SW480 (cell line): ENCODE measurements at regions not wholly inside any gene's neighbourhood (a gene's known extent, or its start where the extent isn't known, plus 50 kb on each side); places are given as distances from the start of the nearest gene placed in this dataset.

ENCODE experiments used
- DNase-seq: peaks from one replicate; pipeline ENCODE4 v3.0.0-alpha.2; 2016; ENCODE audit warnings: low spot score

- DNase-seq = no peak
These were observed 184.6 kb upstream of the DMAC1 start for GRCh38 chr9:7984203-7984602.

- DNase-seq = no peak
These were observed 183.9 kb upstream of the DMAC1 start for GRCh38 chr9:7983490-7983889.

- DNase-seq = no peak
These were observed 183.3 kb upstream of the DMAC1 start for GRCh38 chr9:7982907-7983306.

- DNase-seq = no peak
These were observed 181.2 kb upstream of the DMAC1 start for GRCh38 chr9:7980691-7981289.

- no peak for DNase-seq
These were observed 180.5 kb upstream of the DMAC1 start for GRCh38 chr9:7980041-7980440.

GRCh38 chr9:7979611-7980010 is 180.0 kb upstream of the DMAC1 start:
- DNase-seq = no peak

GRCh38 chr9:7977586-7977985 is 178.0 kb upstream of the DMAC1 start:
- DNase-seq = no peak

- no peak for DNase-seq
These were observed 177.3 kb upstream of the DMAC1 start for GRCh38 chr9:7976856-7977255.

- no peak for DNase-seq
These were observed 176.7 kb upstream of the DMAC1 start for GRCh38 chr9:7976167-7976755.

GRCh38 chr9:7975336-7975735 is 175.8 kb upstream of the DMAC1 start:
- no peak for DNase-seq

- DNase-seq = no peak
These were observed 174.9 kb upstream of the DMAC1 start for GRCh38 chr9:7974335-7974960.

- no peak for DNase-seq
These were observed 173.5 kb upstream of the DMAC1 start for GRCh38 chr9:7973123-7973522.

GRCh38 chr9:7970681-7971330 is 171.2 kb upstream of the DMAC1 start:
- DNase-seq = no peak

GRCh38 chr9:7968687-7969086 is 169.1 kb upstream of the DMAC1 start:
- no peak for DNase-seq

- DNase-seq = no peak
These were observed 168.3 kb upstream of the DMAC1 start for GRCh38 chr9:7967851-7968250.

- no peak for DNase-seq
These were observed 167.7 kb upstream of the DMAC1 start for GRCh38 chr9:7967093-7967827.

- no peak for DNase-seq
These were observed 165.5 kb upstream of the DMAC1 start for GRCh38 chr9:7965063-7965462.

- DNase-seq = no peak
These were observed 163.4 kb upstream of the DMAC1 start for GRCh38 chr9:7963026-7963425.

- no peak for DNase-seq
These were observed 161.5 kb upstream of the DMAC1 start for GRCh38 chr9:7961076-7961475.

- DNase-seq = no peak
These were observed 160.9 kb upstream of the DMAC1 start for GRCh38 chr9:7960320-7961050.

- no peak for DNase-seq
These were observed 158.2 kb upstream of the DMAC1 start for GRCh38 chr9:7957803-7958202.

- DNase-seq = no peak
These were observed 148.0 kb upstream of the DMAC1 start for GRCh38 chr9:7947577-7947976.
